MM.1S (cell line): ENCODE measurements at regions not wholly inside any gene's neighbourhood (a gene's known extent, or its start where the extent isn't known, plus 50 kb on each side); places are given as distances from the start of the nearest gene placed in this dataset.

ENCODE experiments used
- DNase-seq: peaks from one replicate; pipeline ENCODE4 v3.0.0-alpha.2; 2015
- H2AFZ ChIP-seq: fragments of 300-600 bp; sonication (generic); 2 replicates; pipeline ENCODE4 v1.6.0; 2016; ENCODE audit warnings: antibody characterized with exemption, low read length
- H3F3A ChIP-seq: fragments of 300-600 bp; sonication (generic); 2 replicates; pipeline ENCODE4 v1.6.1; 2016; ENCODE audit warnings: mild to moderate bottlenecking, antibody characterized with exemption, low read length, moderate library complexity, mixed read lengths; ENCODE audit not compliant: insufficient read depth
- H3K27ac ChIP-seq: fragments of 300-600 bp; sonication (generic); 2 replicates; pipeline ENCODE4 v1.5.1; 2016; ENCODE audit warnings: mild to moderate bottlenecking, low read length
- H3K27me3 ChIP-seq: fragments of 300-600 bp; sonication (generic); replicated peaks from 2 replicates; pipeline ENCODE4 v1.6.0; 2016; ENCODE audit warnings: low read length; ENCODE audit not compliant: insufficient read depth
- H3K36me3 ChIP-seq: fragments of 300-600 bp; sonication (generic); replicated peaks from 2 replicates; pipeline ENCODE4 v1.6.1; 2016; ENCODE audit warnings: mild to moderate bottlenecking, low read length, mixed read lengths; ENCODE audit not compliant: insufficient read depth
- H3K4me1 ChIP-seq: fragments of 300-600 bp; sonication (generic); 2 replicates; pipeline ENCODE4 v1.6.1; 2016; ENCODE audit warnings: low read length, mixed read lengths
- H3K4me2 ChIP-seq: fragments of 300-600 bp; sonication (generic); 2 replicates; pipeline ENCODE4 v1.6.0; 2016; ENCODE audit warnings: low read depth, low read length
- H3K4me3 ChIP-seq: fragments of 300-600 bp; sonication (generic); 2 replicates; pipeline ENCODE4 v1.5.1; 2016; ENCODE audit warnings: low read length, mixed read lengths
- H3K79me2 ChIP-seq: fragments of 300-600 bp; sonication (generic); 2 replicates; pipeline ENCODE4 v1.6.1; 2016; ENCODE audit warnings: mixed run types, low read length, mixed read lengths
- H3K9ac ChIP-seq: fragments of 300-600 bp; sonication (generic); 2 replicates; pipeline ENCODE4 v1.6.1; 2016; ENCODE audit warnings: low read length, mixed read lengths
- H3K9me2 ChIP-seq: fragments of 300-600 bp; sonication (generic); replicated peaks from 2 replicates; pipeline ENCODE4 v1.6.1; 2016; ENCODE audit warnings: mild to moderate bottlenecking, low read length, mixed read lengths; ENCODE audit not compliant: insufficient read depth
- H3K9me3 ChIP-seq: fragments of 300-600 bp; sonication (generic); replicated peaks from 2 replicates; pipeline ENCODE4 v1.6.1; 2016; ENCODE audit warnings: mild to moderate bottlenecking, low read length, mixed read lengths; ENCODE audit not compliant: insufficient read depth
- H4K20me1 ChIP-seq: fragments of 300-600 bp; sonication (generic); 2 replicates; pipeline ENCODE4 v1.6.1; 2016; ENCODE audit warnings: mild to moderate bottlenecking, low read length, moderate library complexity, mixed read lengths; ENCODE audit not compliant: insufficient read depth
- CTCF ChIP-seq: fragments of 300-600 bp; sonication (generic); IDR thresholded peaks from 2 replicates; pipeline ENCODE4 v1.5.1; 2016; ENCODE audit warnings: antibody characterized with exemption, low read length, mixed read lengths
- EZH2 ChIP-seq: fragments of 300-600 bp; sonication (generic); optimal IDR thresholded peaks from 2 replicates; pipeline ENCODE3; 2017; ENCODE audit warnings: low read depth, mild to moderate bottlenecking, antibody characterized with exemption, low read length, mixed read lengths
- EZH2phosphoT487 ChIP-seq: fragments of 300-600 bp; sonication (generic); IDR thresholded peaks from 2 replicates; pipeline ENCODE4 v1.6.1; 2018; ENCODE audit warnings: antibody characterized with exemption, low read length

- Histone ChIP-seq H3K9ac (no peak overlapping the region), H3K79me2 (no peaks in the 10 kb centered on the region), H3K27ac (no peak overlapping the region), H3K9me3 (no peaks in the 10 kb centered on the region), H3K4me1 (peaks cover 9% of the 10 kb centered on the region), H3K9me2 (no peaks in the 10 kb centered on the region), H3F3A (no peaks in the 10 kb centered on the region), H3K36me3 (no peaks in the 10 kb centered on the region), H4K20me1 (no peaks in the 10 kb centered on the region), H3K27me3 (no peaks in the 10 kb centered on the region), H2AFZ (no peak overlapping the region), H3K4me2 (no peak overlapping the region), H3K4me3 (no peak overlapping the region)
- no peak for TF ChIP-seq CTCF
- TF ChIP-seq EZH2phosphoT487, result no peak
- no peak for TF ChIP-seq EZH2
- DNase-seq, result no peak
Observed at GRCh38 chr21:14829685-14830084, 235.1 kb downstream of the NRIP1 start.

DNA sequence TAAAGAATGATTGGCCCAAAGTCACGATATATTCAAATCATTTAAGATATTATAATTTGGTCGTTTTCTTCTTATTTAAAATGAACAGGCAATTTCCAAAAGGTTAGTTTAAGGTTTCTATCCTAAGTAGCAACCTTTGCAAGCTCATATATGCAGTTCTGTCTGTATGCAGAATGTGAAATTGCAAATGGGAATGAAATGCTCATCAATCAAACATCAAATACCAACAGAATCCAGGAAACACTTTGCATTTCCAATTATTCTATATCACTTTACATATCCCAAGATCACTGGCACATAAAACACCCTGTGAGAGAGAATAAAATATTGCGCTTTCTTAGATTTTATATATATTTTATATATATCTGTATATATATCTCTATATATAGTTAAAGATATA, 237.3 kb downstream of the NRIP1 start:
- no peaks in the 10 kb centered on the region for H3K79me2 ChIP-seq
- H3K27me3 ChIP-seq, result no peaks in the 10 kb centered on the region
- H4K20me1 ChIP-seq, result no peaks in the 10 kb centered on the region
- no peaks in the 10 kb centered on the region for H3K9me3 ChIP-seq
- no peaks in the 10 kb centered on the region for H3F3A ChIP-seq
- no peaks in the 10 kb centered on the region for H3K36me3 ChIP-seq
- no peaks in the 10 kb centered on the region for H3K9me2 ChIP-seq
- no peak overlapping the region for H3K27ac ChIP-seq
- H3K9ac ChIP-seq, result no peak overlapping the region
- H3K4me2 ChIP-seq, result no peak overlapping the region
- TF ChIP-seq EZH2phosphoT487 (no peak), EZH2 (no peak), CTCF (no peak)
- no peak overlapping the region for H3K4me3 ChIP-seq
- no peak overlapping the region for H2AFZ ChIP-seq
- H3K4me1 ChIP-seq, result peaks cover 9% of the 10 kb centered on the region
- DNase-seq, result no peak

GRCh38 chr21:14826630-14827029, 238.2 kb downstream of the NRIP1 start:
- Histone ChIP-seq H3K9me3 (no peaks in the 10 kb centered on the region), H3K79me2 (no peaks in the 10 kb centered on the region), H3K9ac (no peak overlapping the region), H3K27ac (no peak overlapping the region), H3K4me1 (peaks cover 9% of the 10 kb centered on the region), H3K36me3 (no peaks in the 10 kb centered on the region), H3F3A (no peaks in the 10 kb centered on the region), H3K27me3 (no peaks in the 10 kb centered on the region), H2AFZ (no peak overlapping the region), H3K4me2 (no peak overlapping the region), H3K9me2 (no peaks in the 10 kb centered on the region), H4K20me1 (no peaks in the 10 kb centered on the region), H3K4me3 (no peak overlapping the region)
- no peak for DNase-seq
- TF ChIP-seq EZH2, result no peak
- TF ChIP-seq CTCF, result no peak
- TF ChIP-seq EZH2phosphoT487, result no peak
